Fibroblast of pulmonary artery (primary cell): ENCODE measurements at regions not wholly inside any gene's neighbourhood (a gene's known extent, or its start where the extent isn't known, plus 50 kb on each side); places are given as distances from the start of the nearest gene placed in this dataset.

ENCODE experiments used
- DNase-seq: peaks from one replicate; pipeline ENCODE4 v3.0.0-alpha.2; 2010; ENCODE audit warnings: low read depth
- H3K4me3 ChIP-seq: replicated peaks from 2 replicates; pipeline ENCODE4 v1.5.1; 2011; ENCODE audit warnings: low read depth, mild to moderate bottlenecking, control low read depth, low read length, moderate library complexity
- CTCF ChIP-seq: IDR thresholded peaks from 2 replicates; pipeline ENCODE4 v1.5.1; 2011; ENCODE audit warnings: mild to moderate bottlenecking, control low read depth, low read length, inconsistent platforms; ENCODE audit errors: missing control alignments

- no peak overlapping the region for H3K4me3 ChIP-seq
- TF ChIP-seq CTCF: no peak
- peak; percentile 48 for DNase-seq
These were observed 386.5 kb upstream of the SPRY2 start for GRCh38 chr13:80727321-80727975.

GRCh38 chr13:80726868-80727267 is 385.9 kb upstream of the SPRY2 start:
- no peak for DNase-seq
- H3K4me3 ChIP-seq: no peak overlapping the region
- no peak for TF ChIP-seq CTCF

- TF ChIP-seq CTCF: no peak
- DNase-seq: no peak
- H3K4me3 ChIP-seq: no peak overlapping the region
These were observed 380.8 kb upstream of the SPRY2 start for GRCh38 chr13:80721689-80722088.

GRCh38 chr13:80718970-80719369 is 378.0 kb upstream of the SPRY2 start:
- DNase-seq: no peak
- H3K4me3 ChIP-seq: no peak overlapping the region
- no peak for TF ChIP-seq CTCF

GRCh38 chr13:80717776-80718175 is 376.9 kb upstream of the SPRY2 start:
- H3K4me3 ChIP-seq: no peak overlapping the region
- TF ChIP-seq CTCF: no peak
- no peak for DNase-seq

- peak; percentile 78 for DNase-seq
- no peak overlapping the region for H3K4me3 ChIP-seq
- TF ChIP-seq CTCF: no peak
These were observed 375.7 kb upstream of the SPRY2 start for GRCh38 chr13:80716610-80717081.

GRCh38 chr13:80712026-80712425 is 371.1 kb upstream of the SPRY2 start:
- no peak for TF ChIP-seq CTCF
- peak; percentile 38 for DNase-seq
- no peak overlapping the region for H3K4me3 ChIP-seq
